ENCODE measurements at regions not wholly inside any gene's neighbourhood (a gene's known extent, or its start where the extent isn't known, plus 50 kb on each side); places are given as distances from the start of the nearest gene placed in this dataset.

GRCh38 chr9:88713010-88713409, 178.0 kb downstream of the NXNL2 start:
- TF ChIP-seq EP300 (IDR thresholded peaks at IDR 0.05) (no peak), POLR2A (IDR thresholded peaks at IDR 0.05) (no peak)
- TF ChIP-seq, protein P1, sequence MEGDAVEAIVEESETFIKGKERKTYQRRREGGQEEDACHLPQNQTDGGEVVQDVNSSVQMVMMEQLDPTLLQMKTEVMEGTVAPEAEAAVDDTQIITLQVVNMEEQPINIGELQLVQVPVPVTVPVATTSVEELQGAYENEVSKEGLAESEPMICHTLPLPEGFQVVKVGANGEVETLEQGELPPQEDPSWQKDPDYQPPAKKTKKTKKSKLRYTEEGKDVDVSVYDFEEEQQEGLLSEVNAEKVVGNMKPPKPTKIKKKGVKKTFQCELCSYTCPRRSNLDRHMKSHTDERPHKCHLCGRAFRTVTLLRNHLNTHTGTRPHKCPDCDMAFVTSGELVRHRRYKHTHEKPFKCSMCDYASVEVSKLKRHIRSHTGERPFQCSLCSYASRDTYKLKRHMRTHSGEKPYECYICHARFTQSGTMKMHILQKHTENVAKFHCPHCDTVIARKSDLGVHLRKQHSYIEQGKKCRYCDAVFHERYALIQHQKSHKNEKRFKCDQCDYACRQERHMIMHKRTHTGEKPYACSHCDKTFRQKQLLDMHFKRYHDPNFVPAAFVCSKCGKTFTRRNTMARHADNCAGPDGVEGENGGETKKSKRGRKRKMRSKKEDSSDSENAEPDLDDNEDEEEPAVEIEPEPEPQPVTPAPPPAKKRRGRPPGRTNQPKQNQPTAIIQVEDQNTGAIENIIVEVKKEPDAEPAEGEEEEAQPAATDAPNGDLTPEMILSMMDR (IDR thresholded peaks at IDR 0.05), result no peak
- no peak overlapping the region for H3K4me3 ChIP-seq

GRCh38 chr9:88716596-88717290, 181.8 kb downstream of the NXNL2 start:
- no peaks in the 10 kb centered on the region for H3K4me1 ChIP-seq (ENCODE audit: insufficient read depth)
- WGBS, 3 donors, result 78 to 88% (median 88%) methylated on average over 2 of the region's 2 CpGs
- intact Hi-C loops (cut with DNase I), result no loop called here

More at GRCh38 chr9:88713010-88713409, 178.0 kb downstream of the NXNL2 start:
- Histone ChIP-seq H3K27ac (no peak overlapping the region), H3K9me3 (no peaks in the 10 kb centered on the region), H3K36me3 (no peaks in the 10 kb centered on the region), H3K27me3 (no peaks in the 10 kb centered on the region), H3K4me1 (ENCODE audit: insufficient read depth) (no peaks in the 10 kb centered on the region)
- intact Hi-C loops (cut with DNase I), result no loop called here
- DNase-seq, result no peak

GRCh38 chr9:88721025-88721424, 186.0 kb downstream of the NXNL2 start:
- 84 to 93% (median 89%) methylated on average over 3 of the region's 3 CpGs for WGBS, 3 donors
- DNase-seq, result no peak
- intact Hi-C loops (cut with DNase I), result no loop called here
- TF ChIP-seq EP300 (IDR thresholded peaks at IDR 0.05), result no peak
- TF ChIP-seq POLR2A (IDR thresholded peaks at IDR 0.05), result no peak
- TF ChIP-seq, protein P1 (IDR thresholded peaks at IDR 0.05), result no peak
- no peaks in the 10 kb centered on the region for H3K9me3 ChIP-seq
- no peaks in the 10 kb centered on the region for H3K36me3 ChIP-seq
- no peak overlapping the region for H3K4me3 ChIP-seq
- no peaks in the 10 kb centered on the region for H3K27me3 ChIP-seq
- no peaks in the 10 kb centered on the region for H3K4me1 ChIP-seq (ENCODE audit: insufficient read depth)
- no peak overlapping the region for H3K27ac ChIP-seq

More at GRCh38 chr9:88716596-88717290, 181.8 kb downstream of the NXNL2 start:
- H3K36me3 ChIP-seq, result no peaks in the 10 kb centered on the region
- no peak for DNase-seq
- H3K27me3 ChIP-seq, result no peaks in the 10 kb centered on the region
- TF ChIP-seq POLR2A (IDR thresholded peaks at IDR 0.05), result no peak
- TF ChIP-seq EP300 (IDR thresholded peaks at IDR 0.05), result no peak
- TF ChIP-seq, protein P1 (IDR thresholded peaks at IDR 0.05), result no peak
- H3K27ac ChIP-seq, result no peak overlapping the region
- no peak overlapping the region for H3K4me3 ChIP-seq
- H3K9me3 ChIP-seq, result no peaks in the 10 kb centered on the region

GRCh38 chr9:88721495-88722279, 186.7 kb downstream of the NXNL2 start:
- Histone ChIP-seq H3K4me3 (no peak overlapping the region), H3K4me1 (ENCODE audit: insufficient read depth) (no peaks in the 10 kb centered on the region), H3K27ac (no peak overlapping the region), H3K9me3 (no peaks in the 10 kb centered on the region), H3K27me3 (no peaks in the 10 kb centered on the region), H3K36me3 (no peaks in the 10 kb centered on the region)
- TF ChIP-seq, protein P1 (IDR thresholded peaks at IDR 0.05), result no peak
- TF ChIP-seq EP300 (IDR thresholded peaks at IDR 0.05) (no peak), POLR2A (IDR thresholded peaks at IDR 0.05) (no peak)
- intact Hi-C loops (cut with DNase I), result no loop called here
- WGBS, 3 donors, result 95 to 100% (median 100%) methylated on average over 1 of the region's 1 CpG
- DNase-seq, result no peak

All from ovary (tissue), 7 donors.